Progenitor cell of endocrine pancreas (in vitro differentiated cells): ENCODE measurements at regions not wholly inside any gene's neighbourhood (a gene's known extent, or its start where the extent isn't known, plus 50 kb on each side); places are given as distances from the start of the nearest gene placed in this dataset.

Experiments
- DNase-seq: peaks from one replicate; pipeline ENCODE4 v3.0.0; 2021; ENCODE audit warnings: low spot score; ENCODE audit not compliant: unreplicated experiment
- H3K27ac Mint-ChIP-seq: 2 replicates; pipeline ENCODE4 v1.8.0; 2021; ENCODE audit warnings: mild to moderate bottlenecking, moderate library complexity, mixed read lengths
- H3K27me3 Mint-ChIP-seq: 2 replicates; pipeline ENCODE4 v1.8.0; 2021; ENCODE audit warnings: mixed read lengths
- H3K36me3 Mint-ChIP-seq: 2 replicates; pipeline ENCODE4 v1.8.0; 2022; ENCODE audit warnings: mixed read lengths; ENCODE audit not compliant: insufficient read depth
- H3K4me1 Mint-ChIP-seq: 2 replicates; pipeline ENCODE4 v1.8.0; 2021; ENCODE audit warnings: low read depth, mixed read lengths
- H3K4me3 Mint-ChIP-seq: 2 replicates; pipeline ENCODE4 v1.8.0; 2021; ENCODE audit warnings: low read depth, mild to moderate bottlenecking, moderate library complexity, mixed read lengths
- H3K9me3 Mint-ChIP-seq: 2 replicates; pipeline ENCODE4 v1.8.0; 2021; ENCODE audit warnings: low read depth, mixed read lengths
- CTCF ChIP-seq: fragments of 200-600 bp; sonication (generic); IDR thresholded peaks from one replicate; pipeline ENCODE4 v1.5.0; 2021; ENCODE audit warnings: antibody characterized with exemption, mild to moderate bottlenecking; ENCODE audit not compliant: unreplicated experiment

- H3K27me3 Mint-ChIP-seq = peaks cover 9% of the 10 kb centered on the region
- no peak overlapping the region for H3K4me3 Mint-ChIP-seq
- peaks cover 21% of the 10 kb centered on the region for H3K9me3 Mint-ChIP-seq
- TF ChIP-seq CTCF = no peak
- no peak overlapping the region for H3K27ac Mint-ChIP-seq
- no peaks in the 10 kb centered on the region for H3K36me3 Mint-ChIP-seq
- no peak for DNase-seq
- peaks cover 13% of the 10 kb centered on the region for H3K4me1 Mint-ChIP-seq
These were observed 360.2 kb upstream of the JAG1 start for GRCh38 chr20:11034025-11034424.

GRCh38 chr20:11035211-11035610, 361.4 kb upstream of the JAG1 start:
- peaks cover 9% of the 10 kb centered on the region for H3K27me3 Mint-ChIP-seq
- H3K4me3 Mint-ChIP-seq = no peak overlapping the region
- H3K9me3 Mint-ChIP-seq = peaks cover 21% of the 10 kb centered on the region
- no peaks in the 10 kb centered on the region for H3K36me3 Mint-ChIP-seq
- H3K27ac Mint-ChIP-seq = no peak overlapping the region
- TF ChIP-seq CTCF = no peak
- no peak for DNase-seq
- H3K4me1 Mint-ChIP-seq = peaks cover 9% of the 10 kb centered on the region

GRCh38 chr20:11041396-11041795, 367.6 kb upstream of the JAG1 start:
- no peak for DNase-seq
- peaks cover 9% of the 10 kb centered on the region for H3K27me3 Mint-ChIP-seq
- no peak overlapping the region for H3K27ac Mint-ChIP-seq
- peaks cover 8% of the 10 kb centered on the region for H3K4me1 Mint-ChIP-seq
- H3K36me3 Mint-ChIP-seq = peaks cover 1% of the 10 kb centered on the region
- H3K4me3 Mint-ChIP-seq = no peak overlapping the region
- TF ChIP-seq CTCF = no peak
- H3K9me3 Mint-ChIP-seq = peaks cover 3% of the 10 kb centered on the region

- TF ChIP-seq CTCF = no peak
- H3K27me3 Mint-ChIP-seq = no peaks in the 10 kb centered on the region
- H3K36me3 Mint-ChIP-seq = peaks cover 1% of the 10 kb centered on the region
- H3K4me1 Mint-ChIP-seq = peaks cover 5% of the 10 kb centered on the region
- H3K9me3 Mint-ChIP-seq = peaks cover 3% of the 10 kb centered on the region
- no peak overlapping the region for H3K27ac Mint-ChIP-seq
- no peak overlapping the region for H3K4me3 Mint-ChIP-seq
- no peak for DNase-seq
These were observed 369.2 kb upstream of the JAG1 start for GRCh38 chr20:11043001-11043400.

GRCh38 chr20:11044561-11044960, 370.8 kb upstream of the JAG1 start:
- no peak overlapping the region for H3K4me3 Mint-ChIP-seq
- peaks cover 3% of the 10 kb centered on the region for H3K9me3 Mint-ChIP-seq
- no peak overlapping the region for H3K27ac Mint-ChIP-seq
- H3K27me3 Mint-ChIP-seq = no peaks in the 10 kb centered on the region
- no peak for DNase-seq
- H3K4me1 Mint-ChIP-seq = peaks cover 9% of the 10 kb centered on the region
- peaks cover 1% of the 10 kb centered on the region for H3K36me3 Mint-ChIP-seq
- TF ChIP-seq CTCF = no peak
